Neural progenitor cell (in vitro differentiated cells): ENCODE measurements at regions not wholly inside any gene's neighbourhood (a gene's known extent, or its start where the extent isn't known, plus 50 kb on each side); places are given as distances from the start of the nearest gene placed in this dataset.

ENCODE experiments used
- CTCF ChIP-seq: fragments of 200-600 bp; sonication (generic); IDR thresholded peaks from 2 replicates; pipeline ENCODE4 v1.5.1; 2017; ENCODE audit warnings: antibody characterized with exemption, mild to moderate bottlenecking
- EZH2 ChIP-seq: fragments of 200-600 bp; sonication (generic); IDR thresholded peaks from 2 replicates; pipeline ENCODE4 v1.6.1; 2017; ENCODE audit warnings: antibody characterized with exemption, mild to moderate bottlenecking, moderate library complexity
- EZH2phosphoT487 ChIP-seq: fragments of 200-600 bp; sonication (generic); IDR thresholded peaks from 2 replicates; pipeline ENCODE4 v1.6.1; 2017; ENCODE audit warnings: antibody characterized with exemption

- TF ChIP-seq CTCF (no peak), EZH2 (no peak), EZH2phosphoT487 (no peak)
Measured at GRCh38 chr5:35372482-35372881, 142.2 kb upstream of the PRLR start.
